H9 (cell line): ENCODE measurements at regions not wholly inside any gene's neighbourhood (a gene's known extent, or its start where the extent isn't known, plus 50 kb on each side); places are given as distances from the start of the nearest gene placed in this dataset.

Source experiments
- DNase-seq: peaks from one replicate; pipeline ENCODE4 v3.0.0-alpha.2; 2017
- H2AFZ ChIP-seq: one replicate; pipeline ENCODE4 v1.6.1; 2013; ENCODE audit warnings: mild to moderate bottlenecking, low read length, control low read depth, moderate library complexity
- H2AK5ac ChIP-seq: 2 replicates; pipeline ENCODE4 v1.6.1; 2013; ENCODE audit warnings: low read length, control low read depth, mixed read lengths; ENCODE audit not compliant: insufficient read length
- H2BK120ac ChIP-seq: one replicate; pipeline ENCODE4 v1.6.1; 2013; ENCODE audit warnings: low read depth, mild to moderate bottlenecking, low read length, control low read depth, inconsistent platforms; ENCODE audit not compliant: poor library complexity, severe bottlenecking
- H2BK12ac ChIP-seq: 2 replicates; pipeline ENCODE4 v1.6.1; 2013; ENCODE audit warnings: low read length, control low read depth, mixed read lengths, low read depth; ENCODE audit not compliant: insufficient read length
- H2BK15ac ChIP-seq: 2 replicates; pipeline ENCODE4 v1.6.1; 2013; ENCODE audit warnings: low read depth, low read length, control low read depth
- H2BK20ac ChIP-seq: one replicate; pipeline ENCODE4 v1.6.1; 2013; ENCODE audit warnings: low read depth, mild to moderate bottlenecking, low read length, control low read depth, inconsistent platforms; ENCODE audit not compliant: poor library complexity, severe bottlenecking
- H2BK5ac ChIP-seq: 2 replicates; pipeline ENCODE4 v1.6.1; 2013; ENCODE audit warnings: low read length, control low read depth, mixed read lengths; ENCODE audit not compliant: insufficient read length
- H3K14ac ChIP-seq: 2 replicates; pipeline ENCODE4 v1.6.1; 2013; ENCODE audit warnings: low read length, control low read depth; ENCODE audit not compliant: insufficient read depth
- H3K18ac ChIP-seq: 2 replicates; pipeline ENCODE4 v1.6.1; 2013; ENCODE audit warnings: low read depth, mild to moderate bottlenecking, mixed read lengths, low read length, control low read depth; ENCODE audit not compliant: insufficient read length
- H3K23ac ChIP-seq: 2 replicates; pipeline ENCODE4 v1.6.1; 2013; ENCODE audit warnings: low read length, control low read depth, mixed read lengths, low read depth; ENCODE audit not compliant: insufficient read length
- H3K23me2 ChIP-seq: 2 replicates; pipeline ENCODE4 v1.6.1; 2013; ENCODE audit warnings: low read depth, mild to moderate bottlenecking, mixed read lengths, low read length, control low read depth; ENCODE audit not compliant: insufficient read length, poor library complexity, severe bottlenecking
- H3K27ac ChIP-seq: 2 replicates; pipeline ENCODE4 v1.5.1; 2013; ENCODE audit warnings: low read length, control low read depth, mixed read lengths, low read depth; ENCODE audit not compliant: insufficient read length
- H3K27me3 ChIP-seq: 2 replicates; pipeline ENCODE4 v1.6.1; 2013; ENCODE audit warnings: low read length, control low read depth, inconsistent platforms; ENCODE audit not compliant: insufficient read depth
- H3K4ac ChIP-seq: 2 replicates; pipeline ENCODE4 v1.6.1; 2013; ENCODE audit warnings: low read depth, mild to moderate bottlenecking, control low read depth, inconsistent platforms, low read length, moderate library complexity
- H3K4me1 ChIP-seq: 2 replicates; pipeline ENCODE4 v1.6.1; 2013; ENCODE audit warnings: low read length, control low read depth, inconsistent platforms; ENCODE audit not compliant: insufficient read depth
- H3K4me2 ChIP-seq: 2 replicates; pipeline ENCODE4 v1.6.1; 2013; ENCODE audit warnings: low read length, control low read depth, mixed read lengths; ENCODE audit not compliant: insufficient read length, insufficient read depth
- H3K56ac ChIP-seq: 2 replicates; pipeline ENCODE4 v1.6.1; 2013; ENCODE audit warnings: low read depth, mild to moderate bottlenecking, mixed read lengths, low read length, control low read depth; ENCODE audit not compliant: insufficient read length
- H3K79me1 ChIP-seq: 2 replicates; pipeline ENCODE4 v1.6.1; 2013; ENCODE audit warnings: low read depth, mild to moderate bottlenecking, moderate library complexity, low read length, control low read depth, inconsistent platforms; ENCODE audit not compliant: insufficient read depth, poor library complexity, severe bottlenecking
- H3K79me2 ChIP-seq: 2 replicates; pipeline ENCODE4 v1.6.1; 2013; ENCODE audit warnings: low read length, control low read depth, inconsistent platforms; ENCODE audit not compliant: insufficient read depth
- H3K9ac ChIP-seq: 2 replicates; pipeline ENCODE4 v1.6.1; 2013; ENCODE audit warnings: low read length, control low read depth, mixed read lengths; ENCODE audit not compliant: insufficient read length; ENCODE audit errors: extremely low read depth
- H3K9me3 ChIP-seq: one replicate; pipeline ENCODE4 v1.6.1; 2013; ENCODE audit warnings: low read depth, low read length, inconsistent platforms; ENCODE audit not compliant: control insufficient read depth
- H3T11ph ChIP-seq: one replicate; pipeline ENCODE4 v1.6.1; 2013; ENCODE audit warnings: mild to moderate bottlenecking, low read length, control low read depth, inconsistent platforms
- H4K20me1 ChIP-seq: one replicate; pipeline ENCODE4 v1.6.1; 2013; ENCODE audit not compliant: control insufficient read depth, insufficient read length, insufficient read depth
- H4K5ac ChIP-seq: 2 replicates; pipeline ENCODE4 v1.6.1; 2013; ENCODE audit warnings: low read depth, mild to moderate bottlenecking, mixed read lengths, low read length, control low read depth; ENCODE audit not compliant: insufficient read length
- H4K8ac ChIP-seq: replicated peaks from 2 replicates; pipeline ENCODE4 v1.6.1; 2013; ENCODE audit warnings: low read length, control low read depth, mixed read lengths, low read depth; ENCODE audit not compliant: insufficient read length
- H4K91ac ChIP-seq: 2 replicates; pipeline ENCODE4 v1.6.1; 2013; ENCODE audit warnings: low read depth, mild to moderate bottlenecking, moderate library complexity, mixed read lengths, low read length, control low read depth; ENCODE audit not compliant: insufficient read length
- H3K27ac Mint-ChIP-seq, 3 experiments: 2 replicates in 2 of 3; 3 replicates in 1 of 3; pipeline ENCODE4 v1.8.0; 2020 to 2021; ENCODE audit warnings: mixed read lengths in 3 of 3, mild to moderate bottlenecking in 1 of 3, moderate library complexity in 1 of 3
- H3K27me3 Mint-ChIP-seq: 2 replicates; pipeline ENCODE4 v1.8.0; 2021; ENCODE audit warnings: low read depth, mild to moderate bottlenecking, moderate library complexity, mixed read lengths
- H3K36me3 Mint-ChIP-seq, 3 experiments: 2 replicates in 2 of 3; 3 replicates in 1 of 3; pipeline ENCODE4 v1.8.0; 2020 to 2021; ENCODE audit warnings: low read depth in 3 of 3, mixed read lengths in 3 of 3; ENCODE audit not compliant: insufficient read depth in 1 of 3
- H3K4me1 Mint-ChIP-seq, 2 experiments: 2 replicates each; pipeline ENCODE4 v1.8.0; 2020; ENCODE audit warnings: mixed read lengths in 2 of 2
- H3K4me3 Mint-ChIP-seq, 2 experiments: 2 replicates in 1 of 2; 3 replicates in 1 of 2; pipeline ENCODE4 v1.8.0; 2020 to 2021; ENCODE audit warnings: mild to moderate bottlenecking in 2 of 2, mixed read lengths in 2 of 2, moderate library complexity in 1 of 2
- H3K9me3 Mint-ChIP-seq, 2 experiments: 2 replicates in 1 of 2; 3 replicates in 1 of 2; pipeline ENCODE4 v1.8.0; 2020; ENCODE audit warnings: mild to moderate bottlenecking in 2 of 2, mixed read lengths in 2 of 2, moderate library complexity in 1 of 2
- CTCF ChIP-seq: fragments of 200-600 bp; sonication (generic); conservative IDR thresholded peaks from 3 replicates; pipeline ENCODE4 v1.8.0; 2021; ENCODE audit warnings: antibody characterized with exemption, mild to moderate bottlenecking
- WGBS: extraction: QIAGEN DNeasy Blood & Tissue Kit; methylation state at CpG from one replicate; pipeline ENCODE4 v1.1.7; 2013; ENCODE audit warnings: missing lambda C conversion rate, low lambda C conversion rate, mixed read lengths; ENCODE audit not compliant: insufficient read length; ENCODE audit errors: extremely low coverage; 5-methylcytosine and 5-hydroxymethylcytosine counted together

GRCh38 chr21:43331111-43331961, 95.6 kb downstream of the SIK1 start:
- no peak for TF ChIP-seq CTCF
- no peak overlapping the region for H3K56ac ChIP-seq
- H3K4ac ChIP-seq, result no peak overlapping the region
- H3K18ac ChIP-seq, result no peak overlapping the region
- H4K8ac ChIP-seq, result no peak overlapping the region
- no peak overlapping the region for H3K9ac ChIP-seq
- H3K23me2 ChIP-seq, result no peaks in the 10 kb centered on the region
- H2BK20ac ChIP-seq, result no peak overlapping the region
- H3K4me3 Mint-ChIP-seq, result no peak overlapping the region
- no peaks in the 10 kb centered on the region for H3K79me1 ChIP-seq
- peaks cover 22 to 33% of the 10 kb centered on the region in 2 experiments for H3K4me1 Mint-ChIP-seq
- no peak overlapping the region for H2AK5ac ChIP-seq
- WGBS, result no CpG with 5 or more reads among the region's 26 CpGs
- H3K4me1 ChIP-seq, result no peaks in the 10 kb centered on the region; the same call in 1 of the 2 replicates
- H3K14ac ChIP-seq, result no peak overlapping the region
- no peak overlapping the region for H2AFZ ChIP-seq
- no peak overlapping the region for H4K5ac ChIP-seq
- H3T11ph ChIP-seq, result no peak overlapping the region
- H3K27me3 Mint-ChIP-seq, result peaks cover 13% of the 10 kb centered on the region
- no peaks in the 10 kb centered on the region for H3K79me2 ChIP-seq
- H3K27ac ChIP-seq, result no peak overlapping the region
- peaks cover 0 to 14% (median 3%) of the 10 kb centered on the region in 3 experiments; a peak in 2 of 7 replicates for H3K36me3 Mint-ChIP-seq
- H4K91ac ChIP-seq, result no peak overlapping the region
- H2BK5ac ChIP-seq, result no peak overlapping the region
- no peak overlapping the region for H3K4me2 ChIP-seq
- H4K20me1 ChIP-seq, result peaks cover 2% of the 10 kb centered on the region
- peaks cover 11 to 12% of the 10 kb centered on the region in 2 experiments; a peak in 4 of 5 replicates for H3K9me3 Mint-ChIP-seq
- H2BK12ac ChIP-seq, result no peak overlapping the region
- no peaks in the 10 kb centered on the region for H3K9me3 ChIP-seq
- H3K27ac Mint-ChIP-seq, result peak overlapping the region in 1 of 3 experiments; percentile 67; a peak in 3 of 7 replicates
- DNase-seq, result no peak
- no peaks in the 10 kb centered on the region for H3K27me3 ChIP-seq
- no peak overlapping the region for H2BK120ac ChIP-seq
- no peak overlapping the region for H2BK15ac ChIP-seq
- H3K23ac ChIP-seq, result no peak overlapping the region
